K562 (cell line): ENCODE measurements at regions not wholly inside any gene's neighbourhood (a gene's known extent, or its start where the extent isn't known, plus 50 kb on each side); places are given as distances from the start of the nearest gene placed in this dataset.

Source experiments
- BHLHE40 ChIP-seq: IDR thresholded peaks from 2 replicates; pipeline ENCODE4 v1.6.1; 2011; ENCODE audit warnings: low read length, improper control_type of control experiment
- CTCF ChIP-seq, 3 experiments: IDR thresholded peaks in 2 of 3; conservative IDR thresholded peaks in 1 of 3; 2 replicates each; pipeline ENCODE4 v1.5.1; 2011 to 2012; ENCODE audit warnings: low read length in 3 of 3, mild to moderate bottlenecking in 3 of 3, control low read depth in 2 of 3, improper control_type of control experiment in 1 of 3, inconsistent platforms in 1 of 3, low read depth in 1 of 3, mixed read lengths in 1 of 3, moderate library complexity in 1 of 3; ENCODE audit not compliant: insufficient read depth in 2 of 3
- EP300 ChIP-seq: IDR thresholded peaks from 2 replicates; pipeline ENCODE4 v1.6.1; 2012; ENCODE audit warnings: low read length, improper control_type of control experiment
- JUNB ChIP-seq: fragments of 450-650 bp; formaldehyde crosslinking; conservative IDR thresholded peaks from 2 replicates; pipeline ENCODE4 v1.4.0; 2020; ENCODE audit warnings: mild to moderate bottlenecking
- KDM1A ChIP-seq, 2 experiments: fragments of 450-650 bp; IDR thresholded peaks; 2 replicates each; pipeline ENCODE4 v1.6.1; 2016; ENCODE audit warnings: mild to moderate bottlenecking in 2 of 2
- NFATC3 ChIP-seq: fragments of 450-650 bp; IDR thresholded peaks from 2 replicates; pipeline ENCODE4 v1.6.1; 2017; ENCODE audit warnings: mild to moderate bottlenecking
- PKNOX1 ChIP-seq: fragments of 450-650 bp; IDR thresholded peaks from 2 replicates; pipeline ENCODE4 v1.6.1; 2016
- POLR2A ChIP-seq: fragments of 450-650 bp; conservative IDR thresholded peaks from 2 replicates; pipeline ENCODE4 v1.6.1; 2016
- ZNF785 ChIP-seq: fragments of 250-450 bp; sonication (Bioruptor Pico); IDR thresholded peaks from 2 replicates; pipeline ENCODE4 v1.4.0; 2020; ENCODE audit warnings: mild to moderate bottlenecking
- ZNF830 ChIP-seq: fragments of 250-450 bp; sonication (Bioruptor Pico); IDR thresholded peaks from 2 replicates; pipeline ENCODE4 v1.5.0; 2021; ENCODE audit warnings: mild to moderate bottlenecking

- TF ChIP-seq PKNOX1 (no peak), KDM1A (IDR thresholded peaks at IDR 0.05) (no peak), NFATC3 (no peak), BHLHE40 (no peak), ZNF785 (no peak), CTCF (IDR thresholded peaks at IDR 0.05 in 2 of 3, conservative IDR thresholded peaks at IDR 0.05 in 1 of 3; ENCODE audit: insufficient read depth in 2 of 3, low read depth in 1 of 3, low read length in 3 of 3) (no peak), POLR2A (no peak), EP300 (no peak), ZNF830 (CRISPR knock-in tag) (no peak), JUNB (CRISPR knock-in tag) (no peak)
Observed at GRCh38 chrX:88416965-88417364, 330.1 kb upstream of the CPXCR1 start.
